Fibroblast of skin of right quadriceps (primary cell): ENCODE measurements at regions not wholly inside any gene's neighbourhood (a gene's known extent, or its start where the extent isn't known, plus 50 kb on each side); places are given as distances from the start of the nearest gene placed in this dataset.

Source experiments
- DNase-seq: peaks from one replicate; pipeline ENCODE4 v3.0.0-alpha.2; 2013

DNA sequence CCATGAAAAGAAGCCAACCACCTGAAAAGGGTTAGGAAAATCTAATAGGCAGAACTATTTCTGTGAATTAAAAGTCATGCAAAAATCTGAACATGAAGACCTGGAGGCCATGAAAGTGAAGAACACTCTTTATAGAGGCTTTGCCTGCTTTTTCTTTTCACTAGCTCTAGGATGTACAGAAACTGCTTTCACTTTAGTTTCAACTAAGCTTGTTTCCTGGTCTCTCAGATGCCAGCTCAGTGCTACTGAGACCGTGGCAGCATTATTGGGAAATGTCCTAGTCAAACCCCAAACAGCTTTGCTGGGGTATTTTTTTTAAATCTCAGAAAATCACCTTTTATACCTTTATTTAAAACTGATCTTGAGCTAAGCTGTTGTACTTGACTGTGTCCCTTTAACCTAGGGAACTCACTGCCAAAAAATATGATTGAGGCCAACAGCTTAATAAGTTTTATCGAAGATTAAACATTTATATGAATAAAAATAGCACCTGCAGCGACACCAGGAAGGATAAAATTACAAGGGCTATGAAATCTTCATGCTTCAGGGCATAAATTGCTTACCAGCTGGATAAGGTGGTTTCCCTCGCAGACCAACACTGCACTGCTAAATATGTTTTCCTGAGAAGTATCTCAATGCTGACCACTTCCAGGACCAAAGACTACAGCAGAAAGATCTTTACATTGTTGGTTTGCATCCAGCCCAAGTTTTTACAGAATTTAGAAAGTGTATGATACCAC is 621.8 kb upstream of the ZFHX3 start:
- DNase-seq, result no peak

DNA sequence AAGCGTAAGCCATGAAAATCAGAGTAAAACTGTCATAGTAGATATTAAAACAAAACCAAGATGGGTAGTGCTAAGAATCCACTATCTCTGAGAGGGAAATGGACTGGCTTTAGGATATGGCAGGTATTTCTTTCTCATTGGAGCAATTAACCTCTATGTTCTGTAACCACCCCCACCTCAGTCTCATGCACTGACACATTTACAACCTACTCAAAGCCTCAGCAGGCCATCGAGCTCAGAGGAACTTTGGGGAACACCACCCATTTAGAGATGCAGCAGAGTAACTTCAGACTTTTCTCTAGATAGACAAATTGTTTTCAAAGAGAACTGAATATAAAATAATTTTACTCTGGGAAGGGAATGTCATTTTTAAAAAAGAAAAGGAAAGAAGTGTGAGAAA is 615.8 kb upstream of the ZFHX3 start:
- DNase-seq, result no peak

DNA sequence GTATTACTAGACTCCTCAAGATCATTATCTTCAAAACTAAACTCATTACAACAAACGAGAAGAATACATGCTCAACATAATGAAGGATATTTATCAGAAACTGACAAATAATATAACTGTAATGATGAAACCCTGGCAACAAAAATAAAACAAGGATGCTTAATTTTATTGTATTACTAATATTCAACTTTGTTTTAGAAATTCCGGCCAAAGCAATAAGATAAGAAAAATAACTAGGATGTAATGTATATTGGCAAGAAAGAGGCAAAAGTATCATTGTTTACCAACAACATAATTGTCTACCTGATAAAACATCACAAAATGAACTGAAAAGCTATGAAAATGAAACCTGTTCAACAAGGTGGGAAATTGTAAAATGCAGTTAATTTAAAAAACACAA is 588.3 kb upstream of the ZFHX3 start:
- no peak for DNase-seq

DNA sequence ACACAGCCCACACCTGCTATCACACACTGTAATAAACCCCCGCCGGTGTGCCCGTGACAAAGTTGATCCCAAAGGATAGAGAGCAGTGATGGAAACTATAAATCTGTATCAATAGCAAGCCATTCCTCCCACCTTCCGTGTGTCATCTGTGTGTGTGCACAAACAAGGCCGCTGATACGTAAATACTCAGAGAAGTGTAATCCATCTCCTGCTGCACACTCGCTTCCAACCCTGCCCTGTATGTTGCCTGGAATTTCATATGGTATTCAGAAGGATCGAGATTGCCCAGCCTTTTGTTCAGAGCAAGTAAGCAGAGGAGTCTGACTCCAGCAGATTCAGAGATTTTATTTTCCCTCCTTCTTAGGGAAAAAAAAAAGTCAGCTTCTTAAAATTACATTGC is 581.1 kb upstream of the ZFHX3 start:
- DNase-seq, result no peak

DNA sequence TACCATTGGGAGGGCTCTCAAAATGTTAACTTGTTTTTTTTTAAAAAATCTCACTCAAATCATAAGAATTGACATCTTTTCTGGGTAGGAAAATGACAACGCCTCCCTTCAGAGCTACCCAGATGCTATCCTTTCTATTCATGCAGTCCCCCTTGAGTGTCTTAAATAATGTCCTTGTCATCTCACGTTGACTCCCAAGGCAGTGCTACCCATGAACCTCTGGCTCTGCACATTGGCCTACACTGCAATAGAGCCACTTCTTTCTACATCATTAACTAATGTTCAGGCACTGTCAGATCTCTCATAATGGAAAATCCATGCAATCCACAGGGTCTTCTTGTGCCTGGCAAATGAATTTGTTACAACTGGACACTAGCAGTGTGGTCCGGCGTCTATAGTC is 569.8 kb upstream of the ZFHX3 start:
- no peak for DNase-seq

DNA sequence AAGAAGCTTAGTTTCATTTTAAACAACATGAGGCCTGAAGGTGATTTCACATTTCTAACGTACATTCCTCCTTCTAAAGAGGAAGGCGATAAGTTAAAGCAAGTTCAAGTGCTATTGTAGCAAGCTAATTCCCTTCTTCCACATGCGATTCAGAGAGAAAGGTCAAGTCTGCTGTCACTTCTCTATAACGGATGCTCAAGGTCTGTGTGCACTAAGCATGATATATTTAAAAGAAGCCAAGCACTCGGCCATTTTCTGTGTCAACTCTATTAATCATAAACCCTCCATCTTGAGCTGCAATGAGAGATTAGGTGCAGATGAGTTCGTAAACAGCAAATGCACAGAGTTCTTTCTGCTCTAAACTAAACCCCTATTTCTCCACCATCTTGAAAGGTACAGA is 568.8 kb upstream of the ZFHX3 start:
- DNase-seq, result no peak

DNA sequence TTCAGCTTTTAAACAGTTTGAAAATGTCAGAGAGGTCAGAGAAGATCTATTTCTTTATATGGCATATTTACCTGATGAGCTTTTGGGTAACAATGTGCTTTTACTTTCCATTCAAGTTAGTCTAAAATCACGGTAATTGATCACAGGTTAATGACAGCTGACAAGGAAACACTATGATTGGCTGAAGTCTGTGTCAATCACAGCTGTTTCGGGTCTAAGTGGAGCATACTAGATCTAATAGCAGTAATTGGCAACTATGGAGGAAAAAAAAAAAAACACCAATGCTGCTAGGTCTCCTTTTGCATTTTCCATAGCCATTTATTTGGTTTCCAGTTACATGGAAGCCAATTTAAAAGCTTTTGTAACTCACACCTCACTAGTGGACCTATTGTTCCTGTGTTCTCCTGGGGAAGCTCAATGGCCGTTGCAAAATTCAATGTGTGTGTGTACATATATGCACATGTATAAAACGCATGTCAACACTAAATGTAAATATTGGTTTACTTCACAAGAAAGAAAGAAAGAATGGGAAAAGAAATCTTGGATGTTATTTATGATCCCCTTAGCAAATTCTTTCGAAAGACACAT is 568.3 kb upstream of the ZFHX3 start:
- DNase-seq, result peak; percentile 4

DNA sequence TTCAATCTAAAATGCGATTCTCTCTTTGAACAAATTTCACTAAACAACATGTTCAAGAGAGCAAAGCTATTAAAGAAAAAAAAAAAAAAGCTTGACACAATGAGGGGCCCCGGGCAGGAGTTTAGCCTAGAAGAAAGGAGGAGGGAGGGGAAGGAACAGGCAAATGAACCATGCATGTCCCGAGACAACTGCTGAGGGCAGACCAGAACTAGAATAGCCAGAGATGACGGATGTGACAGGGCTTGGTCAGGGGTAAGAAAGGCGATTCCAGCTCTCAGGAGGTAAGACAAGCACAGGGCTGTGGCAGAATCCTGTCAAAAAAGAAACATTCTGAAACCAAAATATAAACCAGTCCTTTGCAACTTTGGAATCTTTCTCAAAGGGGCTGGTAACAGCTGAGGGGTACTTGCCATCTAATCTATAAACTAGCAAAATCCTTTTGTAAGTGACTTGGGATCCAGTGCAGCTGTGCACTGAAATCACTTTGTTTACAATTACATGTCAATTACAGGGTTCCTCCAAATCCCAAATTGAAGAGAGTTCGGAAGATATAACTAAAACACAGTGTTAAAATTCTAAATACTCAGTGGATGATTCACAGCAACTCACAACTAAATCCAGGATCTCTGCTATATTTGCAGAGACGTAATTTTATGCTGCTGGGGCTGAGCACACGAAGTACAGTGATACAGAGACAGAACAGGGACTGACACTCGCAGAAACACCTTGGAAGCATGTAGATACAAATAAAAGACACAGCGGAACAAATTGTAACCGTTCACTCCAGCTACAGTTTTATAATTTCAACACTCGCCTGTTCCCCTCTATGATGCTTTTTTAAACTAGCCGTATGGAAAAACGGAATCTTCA is 567.4 kb upstream of the ZFHX3 start:
- no peak for DNase-seq

DNA sequence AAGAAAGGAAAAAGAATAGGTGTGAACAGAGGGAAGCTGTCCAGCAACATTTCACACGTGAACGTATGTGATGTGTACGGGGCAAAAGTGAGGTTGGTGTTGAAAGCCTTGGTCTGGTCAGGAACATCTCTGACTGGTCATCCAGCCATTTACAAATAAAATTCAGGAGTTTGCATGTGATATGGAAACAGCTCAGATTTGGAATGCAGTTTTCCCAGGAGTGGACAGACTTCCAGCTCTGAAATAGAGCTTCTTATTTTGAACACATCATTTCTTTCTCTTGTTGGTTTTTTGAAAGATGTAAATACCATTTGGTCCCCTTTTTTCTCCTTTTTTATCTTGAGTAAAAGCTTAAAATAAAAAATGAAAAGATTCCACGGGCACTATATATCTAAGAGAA is 566.2 kb upstream of the ZFHX3 start:
- no peak for DNase-seq

DNA sequence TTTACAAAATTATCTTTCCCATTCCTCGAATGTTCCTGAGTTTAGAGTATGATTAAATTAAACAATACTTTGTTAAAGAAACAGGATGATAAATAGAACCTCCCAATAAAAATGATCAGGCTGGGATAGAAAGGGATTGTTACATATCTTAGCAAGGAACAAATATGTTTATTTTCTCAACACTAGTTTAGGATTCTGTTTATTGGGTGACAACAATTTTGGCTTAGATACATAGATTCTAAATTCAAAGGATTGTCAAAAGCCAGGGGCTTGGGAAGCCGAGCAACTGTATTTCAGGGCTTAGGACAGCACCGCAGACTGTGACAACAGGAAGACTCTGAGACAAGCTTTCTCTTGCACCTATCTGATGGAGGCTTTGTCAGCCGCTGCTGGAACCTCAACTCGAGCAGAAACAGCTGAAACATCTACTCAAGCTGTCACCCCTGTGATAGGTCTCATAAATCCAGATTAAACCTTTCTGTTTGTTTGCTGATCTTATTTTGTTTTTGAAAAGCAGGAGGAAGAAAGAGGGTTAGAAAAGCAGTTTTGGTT is 562.8 kb upstream of the ZFHX3 start:
- DNase-seq, result no peak

DNA sequence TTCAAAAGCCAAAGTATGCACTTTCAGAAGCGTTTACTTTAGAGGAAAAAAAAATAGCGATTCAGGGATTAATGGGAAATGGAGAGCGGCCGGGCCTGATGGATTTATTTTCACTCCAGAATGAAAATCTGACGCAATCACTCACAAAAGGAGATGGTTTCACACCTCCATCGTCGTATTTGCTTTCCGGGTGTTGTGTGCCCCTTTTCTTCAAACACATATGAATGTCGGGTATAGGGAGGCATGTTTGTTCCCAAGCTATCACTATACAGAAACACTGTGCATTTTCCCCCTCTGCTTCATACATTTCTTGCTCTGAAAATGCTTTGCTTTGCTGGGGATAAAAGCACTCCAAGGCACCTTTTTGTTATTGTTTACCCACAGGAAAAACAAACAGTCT is 562.2 kb upstream of the ZFHX3 start:
- no peak for DNase-seq

DNA sequence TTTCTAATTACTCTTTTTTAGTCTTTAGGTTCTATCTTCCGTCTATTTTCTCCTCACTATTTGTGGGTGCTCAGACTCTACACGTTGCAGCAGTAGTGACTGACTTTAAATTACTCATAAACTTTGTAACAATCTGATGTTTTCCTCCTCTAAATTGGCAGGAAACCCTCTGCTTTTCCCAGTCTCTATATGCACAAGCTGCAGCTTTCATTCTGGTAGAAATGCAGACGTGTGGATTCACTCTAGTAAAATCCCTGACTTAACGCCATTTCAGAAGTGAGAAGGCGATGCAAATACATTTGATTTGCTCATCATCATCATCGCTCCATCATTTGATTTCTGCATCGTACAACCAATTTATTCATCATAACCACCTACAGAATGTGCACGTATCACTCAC is 561.0 kb upstream of the ZFHX3 start:
- DNase-seq, result no peak

DNA sequence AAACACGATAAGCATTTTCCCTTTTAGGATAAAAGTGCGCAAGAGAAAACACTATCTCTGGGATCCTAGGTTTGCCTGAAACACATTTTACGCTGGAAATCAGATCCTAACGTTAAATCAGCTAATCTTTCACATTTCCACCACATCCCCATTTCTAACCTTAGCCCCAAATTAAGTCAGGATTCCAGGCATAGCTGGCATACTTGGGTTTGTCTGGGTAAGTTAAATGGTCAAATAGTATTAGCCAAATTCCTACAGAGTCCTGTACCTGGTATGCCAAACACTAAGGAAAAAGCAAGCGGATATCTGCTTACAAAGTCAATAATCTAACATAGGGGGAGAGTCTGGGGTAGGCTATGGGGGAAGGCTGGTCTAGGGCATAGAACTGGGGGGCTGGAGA is 557.4 kb upstream of the ZFHX3 start:
- DNase-seq, result no peak

DNA sequence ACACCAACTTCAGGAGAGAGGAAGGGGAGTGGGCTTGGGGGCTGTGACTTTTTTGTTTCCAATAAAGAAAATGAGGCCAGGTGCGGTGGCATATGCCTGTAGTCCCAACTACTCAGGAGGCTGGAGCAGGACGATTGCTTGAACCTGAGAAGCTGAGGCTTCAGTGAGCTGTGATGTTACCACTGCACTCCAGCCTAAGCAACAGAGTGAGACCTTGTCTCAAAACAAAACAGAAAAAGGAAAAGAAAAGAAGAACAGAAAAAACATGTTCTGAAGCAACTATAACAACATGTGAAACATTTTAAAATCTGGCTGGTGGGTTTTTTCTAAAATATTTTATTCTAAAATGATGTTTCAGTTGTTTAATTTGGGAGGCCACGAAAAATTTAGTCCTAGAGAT is 554.0 kb upstream of the ZFHX3 start:
- no peak for DNase-seq

DNA sequence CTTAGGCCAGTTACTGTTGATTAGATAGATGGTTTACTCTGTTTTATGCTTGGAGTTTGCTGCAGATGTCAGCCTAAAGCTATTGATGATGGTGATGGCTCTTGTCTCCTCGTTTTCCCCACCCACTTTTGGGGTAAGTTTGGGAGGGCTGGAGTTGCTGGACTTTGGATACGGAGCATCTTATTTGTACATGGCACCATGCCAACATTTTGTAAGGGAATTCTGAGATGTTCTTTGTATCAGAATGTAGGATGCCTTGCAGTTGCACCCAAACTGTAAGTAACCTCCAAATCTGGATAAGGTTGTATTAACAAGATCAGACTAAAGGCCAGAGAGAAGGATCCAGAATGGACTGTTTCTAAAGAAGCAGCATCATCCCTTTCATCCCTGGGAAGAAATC is 551.9 kb upstream of the ZFHX3 start:
- no peak for DNase-seq

DNA sequence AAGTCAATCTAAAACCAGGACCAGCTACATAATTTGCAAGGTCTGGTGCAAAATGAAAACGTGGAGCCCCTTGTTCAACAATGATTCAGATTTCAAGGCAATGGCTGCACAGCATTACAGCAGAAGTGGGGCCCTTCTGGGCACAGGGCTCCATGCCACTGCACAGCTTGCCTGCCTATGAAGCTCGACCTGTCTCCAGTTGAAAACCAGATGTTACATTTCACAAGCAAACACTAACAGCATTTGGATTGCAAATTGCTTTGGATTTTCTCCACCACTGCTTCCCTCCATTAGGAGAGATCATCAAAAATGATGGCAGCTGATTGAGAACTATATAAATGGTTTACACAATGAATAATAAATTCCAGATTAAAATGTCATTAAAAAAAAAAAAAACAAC is 551.4 kb upstream of the ZFHX3 start:
- DNase-seq, result no peak

DNA sequence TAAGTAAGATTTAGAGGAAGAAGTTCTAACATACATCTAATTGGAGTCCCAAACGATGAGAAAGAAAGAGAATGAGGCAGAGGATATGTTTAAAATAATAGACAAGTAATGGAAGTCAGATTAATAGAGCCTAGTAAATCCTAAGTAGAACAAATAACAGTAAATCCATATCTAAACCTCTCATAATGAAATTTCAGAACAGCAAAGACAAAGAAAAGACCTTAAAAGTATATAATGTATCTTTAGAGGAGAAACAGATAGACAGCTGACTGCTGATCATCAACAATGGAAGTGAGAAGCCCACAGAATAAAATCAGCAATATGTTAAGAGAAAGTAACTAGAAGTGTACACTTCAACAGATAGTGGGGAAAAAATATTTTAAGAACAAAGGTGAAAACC is 536.2 kb upstream of the ZFHX3 start:
- no peak for DNase-seq

DNA sequence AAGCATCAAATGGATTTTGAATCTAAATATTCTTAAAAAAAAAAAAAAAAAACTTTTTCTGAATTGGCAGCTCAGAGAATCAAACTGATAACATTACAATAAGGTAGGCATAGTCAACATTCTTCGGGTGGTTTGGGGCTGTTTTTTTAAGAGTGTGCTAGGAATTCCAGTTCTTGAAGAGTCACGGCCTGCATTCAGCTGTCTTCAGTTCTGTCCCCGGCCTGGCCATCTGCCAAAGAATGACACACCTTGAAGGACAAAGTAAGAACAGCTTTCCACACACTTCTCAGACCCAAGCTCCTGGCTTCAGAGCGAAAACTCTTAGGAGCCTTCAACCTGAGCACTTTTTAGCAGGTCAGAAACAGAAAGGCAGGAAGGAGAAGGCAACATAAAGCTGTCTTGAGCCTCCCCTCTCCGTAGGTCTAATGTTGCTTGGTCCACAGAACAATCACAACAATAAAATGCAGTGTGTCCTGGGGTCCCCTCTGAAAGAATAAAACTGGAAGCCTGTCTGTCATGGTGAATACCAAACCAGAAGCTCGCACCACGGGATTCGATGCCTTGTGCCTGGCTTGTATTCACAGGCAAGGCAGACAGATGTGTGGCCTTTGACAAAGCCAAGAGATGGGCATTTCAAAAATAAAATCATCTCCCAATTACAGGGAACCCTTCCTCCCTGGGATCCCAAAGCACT is 524.4 kb upstream of the ZFHX3 start:
- DNase-seq, result peak; percentile 22

DNA sequence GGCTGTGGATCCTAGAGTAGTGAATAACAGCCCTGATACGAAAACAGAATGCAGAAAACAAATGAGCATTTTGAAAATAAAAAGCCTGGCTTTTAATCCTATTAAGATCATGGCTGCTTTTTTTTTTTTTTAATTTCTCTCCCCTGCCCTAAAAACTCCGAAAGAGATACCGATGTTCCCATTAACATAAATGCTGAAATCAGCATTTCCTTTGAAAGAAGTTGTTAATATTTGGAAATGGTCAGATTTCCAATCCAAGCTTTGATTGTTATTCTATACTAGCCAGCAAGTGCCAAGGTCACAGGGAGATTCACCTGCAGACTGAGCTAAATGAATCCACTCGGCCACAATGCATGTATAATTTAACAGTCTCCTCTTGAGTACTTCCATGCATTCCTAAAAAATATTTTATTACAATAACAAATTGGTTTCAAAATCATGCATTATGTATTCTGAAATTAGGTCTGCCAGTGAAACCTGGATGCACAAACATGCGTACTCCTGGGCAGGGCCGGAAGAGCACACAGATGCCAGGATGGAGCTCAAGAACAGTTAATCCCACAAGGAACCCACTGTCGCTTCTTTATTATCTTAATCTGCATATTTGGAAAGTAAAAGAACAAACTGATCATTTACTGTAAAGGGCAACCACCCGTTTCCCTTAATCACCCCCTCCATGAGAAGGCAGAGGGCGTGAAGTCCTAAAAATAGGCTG is 521.5 kb upstream of the ZFHX3 start:
- no peak for DNase-seq

DNA sequence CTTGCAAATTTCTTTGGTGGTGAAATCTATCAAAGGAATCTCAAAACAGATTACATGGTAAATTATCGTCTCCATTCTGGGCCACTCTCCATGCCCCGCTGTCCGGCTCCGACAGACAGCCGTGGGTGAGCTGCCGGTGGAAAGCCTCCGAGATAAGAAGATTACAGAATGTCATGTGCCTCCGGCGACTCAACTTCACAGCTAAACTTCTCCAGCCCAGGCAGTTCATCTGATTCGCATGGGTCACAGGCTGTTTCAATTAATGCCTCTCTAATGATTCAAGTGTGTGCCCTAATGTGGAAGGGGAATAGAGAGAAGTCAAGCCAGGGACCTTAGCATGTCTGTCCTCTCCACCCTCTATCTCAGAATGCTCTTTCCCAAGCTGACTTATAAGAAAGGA is 520.8 kb upstream of the ZFHX3 start:
- no peak for DNase-seq

DNA sequence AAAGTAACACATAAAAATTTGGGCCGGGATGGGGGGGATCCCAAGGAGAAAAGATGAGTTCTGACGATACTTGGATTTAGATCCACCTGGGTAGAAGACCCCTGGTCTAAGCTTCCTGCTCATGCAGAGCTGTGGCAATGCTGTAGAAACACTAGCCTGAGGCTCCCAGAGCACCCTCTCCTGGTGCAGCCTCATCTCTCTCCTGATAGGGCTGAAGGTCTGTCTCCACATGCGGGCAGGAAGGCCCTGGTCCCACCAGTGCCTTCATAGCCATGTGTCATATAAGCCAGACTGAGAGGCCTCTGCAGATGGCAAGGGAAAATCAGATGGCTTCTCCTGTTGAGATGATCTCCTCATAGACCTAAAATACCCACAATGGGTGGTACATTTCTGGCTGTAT is 518.0 kb upstream of the ZFHX3 start:
- no peak for DNase-seq

DNA sequence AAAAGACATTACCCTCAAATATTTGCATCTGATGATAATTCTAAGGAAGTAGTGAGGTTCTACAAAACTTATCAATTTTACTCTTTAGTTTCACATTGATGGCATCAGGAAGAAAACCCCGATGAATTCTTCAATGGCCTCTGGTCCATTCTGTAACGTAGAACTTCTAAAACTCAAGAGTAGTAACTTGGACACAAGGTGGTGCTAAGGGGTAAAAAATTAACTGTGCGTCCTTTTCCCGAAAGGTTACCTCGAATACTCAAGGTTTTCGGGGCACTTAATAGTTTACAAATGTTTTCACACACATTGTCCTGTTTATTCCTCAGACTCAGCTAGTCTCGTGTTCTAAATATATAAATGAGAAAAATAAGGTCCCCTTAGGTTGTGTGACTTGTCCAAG is 517.3 kb upstream of the ZFHX3 start:
- DNase-seq, result no peak

DNA sequence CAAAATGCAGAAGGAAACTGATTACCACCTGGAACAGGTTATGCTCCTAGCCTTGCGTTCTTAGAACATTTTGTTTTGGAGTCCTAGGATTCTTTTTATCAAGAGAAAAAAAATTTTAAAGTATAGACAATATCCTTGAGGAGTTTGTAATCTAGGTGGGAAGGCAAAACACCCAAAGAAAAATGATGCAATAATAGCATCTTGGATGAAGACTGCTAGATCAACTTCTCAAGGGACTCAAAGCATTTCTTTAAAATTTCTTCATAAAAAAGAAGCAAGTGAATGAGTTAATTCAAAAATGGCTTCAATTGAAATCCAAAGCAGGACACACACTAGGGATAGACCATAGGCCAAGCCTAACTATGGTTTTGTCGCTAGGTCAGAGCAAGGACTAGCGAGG is 515.8 kb upstream of the ZFHX3 start:
- no peak for DNase-seq
